Liver (tissue), 8 donors: ENCODE measurements at regions not wholly inside any gene's neighbourhood (a gene's known extent, or its start where the extent isn't known, plus 50 kb on each side); places are given as distances from the start of the nearest gene placed in this dataset. TPM values are rescaled to one million over a fixed set of nuclear protein-coding genes. Genes with fewer than 3 reads are reported as not detected.

Experiments used
- DNase-seq: peaks from one replicate; pipeline ENCODE4 v3.0.0-alpha.2; 2017; ENCODE audit warnings: low spot score
- H3K27ac ChIP-seq, 2 donors: one replicate each; pipeline ENCODE4 v1.7.0; 2013; ENCODE audit warnings: inconsistent platforms in 2 of 2, low read length in 2 of 2, control low read depth in 1 of 2, low read depth in 1 of 2, mild to moderate bottlenecking in 1 of 2
- H3K27me3 ChIP-seq, 4 donors: one replicate each; pipeline versions ENCODE4 v1.6.1 to v1.7.0; 2013; ENCODE audit warnings: low read length in 3 of 4, inconsistent platforms in 1 of 4, mild to moderate bottlenecking in 1 of 4, moderate library complexity in 1 of 4; ENCODE audit not compliant: control insufficient read depth in 4 of 4, insufficient read depth in 4 of 4
- H3K36me3 ChIP-seq, 4 donors: one replicate each; pipeline versions ENCODE4 v1.6.1 to v1.7.0; 2013; ENCODE audit warnings: low read length in 3 of 4, mild to moderate bottlenecking in 3 of 4, low read depth in 1 of 4, moderate library complexity in 1 of 4; ENCODE audit not compliant: control insufficient read depth in 4 of 4, insufficient read depth in 3 of 4
- H3K4me1 ChIP-seq, 4 donors: one replicate each; pipeline versions ENCODE4 v1.6.1 to v1.7.0; 2013; ENCODE audit warnings: low read length in 3 of 4, mild to moderate bottlenecking in 3 of 4, moderate library complexity in 1 of 4; ENCODE audit not compliant: control insufficient read depth in 4 of 4, insufficient read depth in 4 of 4
- H3K4me3 ChIP-seq, 3 donors: one replicate each; pipeline versions ENCODE4 v1.6.1 to v1.7.0; 2013; ENCODE audit warnings: low read length in 3 of 3, control low read depth in 1 of 3, low read depth in 1 of 3, mild to moderate bottlenecking in 1 of 3
- H3K9ac ChIP-seq, 2 donors: one replicate each; pipeline ENCODE4 v1.7.0; 2013; ENCODE audit warnings: low read length in 2 of 2, mild to moderate bottlenecking in 2 of 2, moderate library complexity in 2 of 2, control low read depth in 1 of 2, low read depth in 1 of 2
- H3K9me3 ChIP-seq, 4 donors: one replicate each; pipeline versions ENCODE4 v1.6.1 to v1.7.0; 2013; ENCODE audit warnings: low read length in 3 of 4; ENCODE audit not compliant: control insufficient read depth in 4 of 4
- SP1 ChIP-seq: IDR thresholded peaks from 2 replicates; pipeline ENCODE4 v1.6.1; 2018; ENCODE audit warnings: antibody characterized with exemption, mild to moderate bottlenecking
- TAF1 ChIP-seq: conservative IDR thresholded peaks from 2 replicates; pipeline ENCODE4 v1.6.1; 2016; ENCODE audit warnings: antibody characterized with exemption, mild to moderate bottlenecking
- WGBS: extraction: QIAGEN DNeasy Blood & Tissue Kit; methylation state at CpG from one replicate; pipeline ENCODE4 v1.1.7; 2013; 5-methylcytosine and 5-hydroxymethylcytosine counted together
- small RNA-seq: library from RNA; depleted of rRNA; stranded (forward); fragments of <200 nt; gene quantifications from one replicate; pipeline ENCODE3, GENCODE V24; 2014
- donor health status: healthy.
- donor health status: healthy.
- donor health status: healthy.
- donor health status: healthy.

GRCh38 chr1:232096751-232097150 is 470.2 kb downstream of the DISC1 start:
- Histone ChIP-seq H3K9me3 (peaks cover 0 to 6% (median 1%) of the 10 kb centered on the region in 4 donors), H3K27me3 (no peaks in the 10 kb centered on the region), H3K9ac (no peak overlapping the region), H3K4me3 (no peak overlapping the region), H3K27ac (no peak overlapping the region), H3K36me3 (no peaks in the 10 kb centered on the region), H3K4me1 (no peaks in the 10 kb centered on the region)
- WGBS, result 83% methylated on average over 3 of the region's 3 CpGs
- no peak for TF ChIP-seq SP1
- no peak for TF ChIP-seq TAF1
- no peak for DNase-seq

Small RNA genes in the stretch of these regions (small RNA-seq; reads per million reads assigned to genes)
- gene BX323014.1 (not detected), gene RN7SL299P (not detected)
